ENCODE measurements at regions not wholly inside any gene's neighbourhood (a gene's known extent, or its start where the extent isn't known, plus 50 kb on each side); places are given as distances from the start of the nearest gene placed in this dataset.

DNA sequence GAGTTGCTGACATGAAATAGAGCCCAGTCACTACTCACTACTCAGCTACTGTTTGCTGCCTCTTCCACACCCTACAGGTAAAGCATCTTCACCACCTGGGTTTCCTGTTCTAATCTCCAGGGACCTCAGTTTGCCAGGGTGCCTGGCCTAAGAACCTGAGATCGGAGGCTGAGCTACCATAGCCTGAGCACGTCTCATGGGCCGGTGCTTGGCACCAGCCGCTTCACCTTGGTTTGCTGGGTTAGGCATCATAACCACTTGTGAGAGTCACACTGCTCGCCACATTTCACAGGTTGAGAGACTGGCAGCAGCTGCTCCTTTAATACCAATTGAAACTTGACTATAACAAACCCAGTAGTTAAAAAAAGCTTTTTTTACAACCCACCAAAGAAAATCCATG, 75.1 kb downstream of the EMX2 start:
- Histone ChIP-seq H3K4me3 (ENCODE audit: low read depth, low read length) (no peak overlapping the region), H3K9me3 (ENCODE audit: control insufficient read depth, insufficient read depth, low read length) (peaks cover 12% of the 10 kb centered on the region), H3K27me3 (ENCODE audit: control insufficient read depth, insufficient read depth, low read length) (no peaks in the 10 kb centered on the region), H3K27ac (ENCODE audit: low read depth, low read length) (no peak overlapping the region)
- DNase-seq (ENCODE audit: low read depth, low spot score) = no peak
- no peak for TF ChIP-seq CTCF (IDR thresholded peaks at IDR 0.05; ENCODE audit: low read depth, low read length)
- CTCF ChIA-PET = no interaction called here
- POLR2A ChIA-PET = no interaction called here

- TF ChIP-seq CTCF (IDR thresholded peaks at IDR 0.05; ENCODE audit: low read depth, low read length) = no peak
- peaks cover 12% of the 10 kb centered on the region for H3K9me3 ChIP-seq (ENCODE audit: control insufficient read depth, insufficient read depth, low read length)
- H3K27ac ChIP-seq (ENCODE audit: low read depth, low read length) = no peak overlapping the region
- CTCF ChIA-PET = no interaction called here
- POLR2A ChIA-PET = no interaction called here
- no peaks in the 10 kb centered on the region for H3K27me3 ChIP-seq (ENCODE audit: control insufficient read depth, insufficient read depth, low read length)
- no peak overlapping the region for H3K4me3 ChIP-seq (ENCODE audit: low read depth, low read length)
- DNase-seq (ENCODE audit: low read depth, low spot score) = no peak
Measured at GRCh38 chr10:117619223-117619622, 76.7 kb downstream of the EMX2 start.

- ChIA-PET POLR2A (no interaction called here), CTCF (no interaction called here)
- no peak for DNase-seq (ENCODE audit: low read depth, low spot score)
- no peak for TF ChIP-seq CTCF (IDR thresholded peaks at IDR 0.05; ENCODE audit: low read depth, low read length)
- Histone ChIP-seq H3K4me3 (ENCODE audit: low read depth, low read length) (no peak overlapping the region), H3K27me3 (ENCODE audit: control insufficient read depth, insufficient read depth, low read length) (no peaks in the 10 kb centered on the region), H3K9me3 (ENCODE audit: control insufficient read depth, insufficient read depth, low read length) (peaks cover 12% of the 10 kb centered on the region), H3K27ac (ENCODE audit: low read depth, low read length) (no peak overlapping the region)
Measured at GRCh38 chr10:117619707-117620405, 77.3 kb downstream of the EMX2 start.

DNA sequence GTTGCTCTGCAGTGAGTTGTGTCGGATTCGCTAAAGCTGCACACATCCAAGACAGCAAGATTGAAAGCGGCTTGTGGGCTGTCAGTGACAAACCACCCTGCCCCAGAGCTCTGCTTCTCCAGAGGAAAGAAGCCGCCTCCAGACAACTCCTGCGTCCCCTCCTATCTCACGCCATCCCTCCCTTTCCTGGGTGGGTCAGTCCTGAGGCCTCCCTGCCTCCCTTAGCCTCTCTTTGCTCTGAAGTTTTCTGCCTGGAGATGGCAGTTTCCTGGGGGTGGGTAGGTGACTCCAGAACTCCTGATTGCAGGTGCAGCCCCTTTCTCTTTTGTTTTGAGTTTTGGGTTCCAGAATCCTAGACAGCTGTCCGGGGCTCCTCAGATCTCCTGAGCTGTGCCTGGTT, 78.7 kb downstream of the EMX2 start:
- Histone ChIP-seq H3K9me3 (ENCODE audit: control insufficient read depth, insufficient read depth, low read length) (peaks cover 13% of the 10 kb centered on the region), H3K27me3 (ENCODE audit: control insufficient read depth, insufficient read depth, low read length) (no peaks in the 10 kb centered on the region), H3K27ac (ENCODE audit: low read depth, low read length) (no peak overlapping the region), H3K4me3 (ENCODE audit: low read depth, low read length) (no peak overlapping the region)
- TF ChIP-seq CTCF (IDR thresholded peaks at IDR 0.05; ENCODE audit: low read depth, low read length) = no peak
- no peak for DNase-seq (ENCODE audit: low read depth, low spot score)
- POLR2A ChIA-PET = no interaction called here
- CTCF ChIA-PET = no interaction called here

- Histone ChIP-seq H3K27me3 (ENCODE audit: control insufficient read depth, insufficient read depth, low read length) (no peaks in the 10 kb centered on the region), H3K27ac (ENCODE audit: low read depth, low read length) (no peak overlapping the region), H3K4me3 (ENCODE audit: low read depth, low read length) (no peak overlapping the region), H3K9me3 (ENCODE audit: control insufficient read depth, insufficient read depth, low read length) (peaks cover 15% of the 10 kb centered on the region)
- no peak for TF ChIP-seq CTCF (IDR thresholded peaks at IDR 0.05; ENCODE audit: low read depth, low read length)
- no peak for DNase-seq (ENCODE audit: low read depth, low spot score)
- POLR2A ChIA-PET = no interaction called here
- CTCF ChIA-PET = no interaction called here
Measured at GRCh38 chr10:117621795-117622420, 79.4 kb downstream of the EMX2 start.

Data from AG04450 (cell line).